Stomach (tissue), 4 donors: ENCODE measurements at regions not wholly inside any gene's neighbourhood (a gene's known extent, or its start where the extent isn't known, plus 50 kb on each side); places are given as distances from the start of the nearest gene placed in this dataset.

Experiments
- POLR2A ChIP-seq, 4 donors: fragments of 450-650 bp; IDR thresholded peaks; one replicate each; pipeline ENCODE4 v1.6.1; 2016; ENCODE audit warnings: antibody characterized with exemption in 4 of 4, control low read depth in 2 of 4, mild to moderate bottlenecking in 1 of 4, moderate library complexity in 1 of 4
- TF ChIP-seq, protein P1 (sequence below), 7 experiments: fragments of 450-650 bp in 4 of 7; fragments of 200-600 bp in 3 of 7; sonication (generic) in 3 of 7; IDR thresholded peaks; one replicate each; pipeline ENCODE4 v1.5.1; 2016 to 2019; ENCODE audit warnings: antibody characterized with exemption in 7 of 7, control low read depth in 2 of 7, mild to moderate bottlenecking in 1 of 7

DNA sequence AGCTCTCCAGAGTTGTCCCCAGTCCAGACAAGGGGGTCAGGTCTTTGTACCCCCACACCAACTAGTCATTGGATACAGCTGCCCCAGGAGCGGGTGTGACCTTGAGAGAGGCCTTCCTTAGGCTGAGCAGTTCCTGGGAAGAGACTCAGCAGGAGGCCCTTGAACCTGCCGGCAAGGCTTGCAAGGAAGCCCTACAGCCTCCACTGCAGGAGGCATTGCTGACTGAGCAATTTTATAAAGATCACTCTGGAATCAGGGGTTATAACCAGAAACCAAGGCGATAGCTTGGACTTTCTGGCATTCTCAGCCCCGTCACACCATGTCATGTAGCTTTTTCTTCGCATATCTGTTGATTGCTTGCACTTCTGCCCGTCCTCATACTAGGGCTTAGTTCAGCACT is 291.3 kb upstream of the CRY1 start:
- TF ChIP-seq, protein P1, sequence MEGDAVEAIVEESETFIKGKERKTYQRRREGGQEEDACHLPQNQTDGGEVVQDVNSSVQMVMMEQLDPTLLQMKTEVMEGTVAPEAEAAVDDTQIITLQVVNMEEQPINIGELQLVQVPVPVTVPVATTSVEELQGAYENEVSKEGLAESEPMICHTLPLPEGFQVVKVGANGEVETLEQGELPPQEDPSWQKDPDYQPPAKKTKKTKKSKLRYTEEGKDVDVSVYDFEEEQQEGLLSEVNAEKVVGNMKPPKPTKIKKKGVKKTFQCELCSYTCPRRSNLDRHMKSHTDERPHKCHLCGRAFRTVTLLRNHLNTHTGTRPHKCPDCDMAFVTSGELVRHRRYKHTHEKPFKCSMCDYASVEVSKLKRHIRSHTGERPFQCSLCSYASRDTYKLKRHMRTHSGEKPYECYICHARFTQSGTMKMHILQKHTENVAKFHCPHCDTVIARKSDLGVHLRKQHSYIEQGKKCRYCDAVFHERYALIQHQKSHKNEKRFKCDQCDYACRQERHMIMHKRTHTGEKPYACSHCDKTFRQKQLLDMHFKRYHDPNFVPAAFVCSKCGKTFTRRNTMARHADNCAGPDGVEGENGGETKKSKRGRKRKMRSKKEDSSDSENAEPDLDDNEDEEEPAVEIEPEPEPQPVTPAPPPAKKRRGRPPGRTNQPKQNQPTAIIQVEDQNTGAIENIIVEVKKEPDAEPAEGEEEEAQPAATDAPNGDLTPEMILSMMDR (IDR thresholded peaks at IDR 0.05): no peak
- TF ChIP-seq POLR2A (IDR thresholded peaks at IDR 0.05): no peak
